GM21423 (cell line): ENCODE measurements at regions not wholly inside any gene's neighbourhood (a gene's known extent, or its start where the extent isn't known, plus 50 kb on each side); places are given as distances from the start of the nearest gene placed in this dataset.

Source experiments
- ATAC-seq: cut with Tn5 transposase; IDR thresholded peaks from one replicate; pipeline ENCODE4 v1.9.1; 2021; ENCODE audit warnings: mild to moderate bottlenecking, moderate library complexity; ENCODE audit not compliant: unreplicated experiment

GRCh38 chr5:133905424-133905823 lies 63.0 kb downstream of the C5orf15 start:
- no peak for ATAC-seq

GRCh38 chr5:133904641-133905040 lies 63.8 kb downstream of the C5orf15 start:
- ATAC-seq = no peak

GRCh38 chr5:133902511-133903118 lies 65.8 kb downstream of the C5orf15 start:
- no peak for ATAC-seq

GRCh38 chr5:133900534-133901270 lies 67.7 kb downstream of the C5orf15 start:
- no peak for ATAC-seq

- no peak for ATAC-seq
Observed at GRCh38 chr5:133899506-133899905, 68.9 kb downstream of the C5orf15 start.

- no peak for ATAC-seq
Observed at GRCh38 chr5:133898440-133898839, 70.0 kb downstream of the C5orf15 start.

GRCh38 chr5:133897431-133897830 lies 71.0 kb downstream of the C5orf15 start:
- ATAC-seq = no peak

GRCh38 chr5:133896873-133897272 lies 71.6 kb downstream of the C5orf15 start:
- ATAC-seq = no peak

- no peak for ATAC-seq
Observed at GRCh38 chr5:133895979-133896845, 72.2 kb downstream of the C5orf15 start.

- ATAC-seq = no peak
Observed at GRCh38 chr5:133894143-133894542, 74.3 kb downstream of the C5orf15 start.

GRCh38 chr5:133892774-133893173 lies 75.7 kb downstream of the C5orf15 start:
- ATAC-seq = no peak

GRCh38 chr5:133892306-133892705 lies 76.1 kb downstream of the C5orf15 start:
- ATAC-seq = no peak

GRCh38 chr5:133891390-133891789 lies 77.0 kb downstream of the C5orf15 start:
- ATAC-seq = no peak

- ATAC-seq = no peak
Observed at GRCh38 chr5:133890776-133891280, 77.6 kb downstream of the C5orf15 start.

GRCh38 chr5:133890314-133890713 lies 78.1 kb downstream of the C5orf15 start:
- ATAC-seq = no peak

GRCh38 chr5:133889271-133889905 lies 79.0 kb downstream of the C5orf15 start:
- ATAC-seq = no peak

GRCh38 chr5:133888625-133888991 lies 79.8 kb downstream of the C5orf15 start:
- no peak for ATAC-seq

GRCh38 chr5:133885566-133885965 lies 82.9 kb downstream of the C5orf15 start:
- no peak for ATAC-seq

- ATAC-seq = no peak
Observed at GRCh38 chr5:133884569-133885311, 83.7 kb downstream of the C5orf15 start.

GRCh38 chr5:133883916-133884315 lies 84.5 kb downstream of the C5orf15 start:
- ATAC-seq = no peak
